HG03571 (cell line): ENCODE measurements at regions not wholly inside any gene's neighbourhood (a gene's known extent, or its start where the extent isn't known, plus 50 kb on each side); places are given as distances from the start of the nearest gene placed in this dataset.

ENCODE experiments used
- ATAC-seq: cut with Tn5 transposase; IDR thresholded peaks from one replicate; pipeline ENCODE4 v1.9.1; 2021; ENCODE audit not compliant: unreplicated experiment

DNA sequence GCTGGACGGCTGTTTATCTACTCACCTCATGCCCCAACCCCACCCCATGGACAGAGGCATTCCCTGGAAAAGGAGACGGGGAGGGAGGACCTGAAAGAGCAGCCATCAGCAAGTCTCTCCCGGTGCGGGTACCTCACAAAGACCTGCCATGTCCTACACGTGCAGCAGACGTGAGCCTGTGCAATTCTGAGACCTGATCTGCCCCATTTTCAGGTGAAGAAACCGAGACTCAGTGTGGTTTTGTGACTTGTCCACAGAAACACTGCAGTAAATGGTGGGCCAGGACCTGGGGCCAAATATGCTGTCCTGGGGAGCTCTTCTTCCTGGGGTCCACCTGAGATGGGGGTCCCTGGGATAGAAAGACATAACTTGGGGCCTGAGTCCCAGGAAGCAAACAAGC lies 137.0 kb upstream of the LINGO1 start:
- no peak for ATAC-seq

- ATAC-seq, result no peak
Observed at GRCh38 chr15:77768521-77769078, 135.9 kb upstream of the LINGO1 start.

GRCh38 chr15:77768107-77768506 lies 135.4 kb upstream of the LINGO1 start:
- ATAC-seq, result no peak

- ATAC-seq, result no peak
Observed at GRCh38 chr15:77764095-77764494, 131.4 kb upstream of the LINGO1 start.

DNA sequence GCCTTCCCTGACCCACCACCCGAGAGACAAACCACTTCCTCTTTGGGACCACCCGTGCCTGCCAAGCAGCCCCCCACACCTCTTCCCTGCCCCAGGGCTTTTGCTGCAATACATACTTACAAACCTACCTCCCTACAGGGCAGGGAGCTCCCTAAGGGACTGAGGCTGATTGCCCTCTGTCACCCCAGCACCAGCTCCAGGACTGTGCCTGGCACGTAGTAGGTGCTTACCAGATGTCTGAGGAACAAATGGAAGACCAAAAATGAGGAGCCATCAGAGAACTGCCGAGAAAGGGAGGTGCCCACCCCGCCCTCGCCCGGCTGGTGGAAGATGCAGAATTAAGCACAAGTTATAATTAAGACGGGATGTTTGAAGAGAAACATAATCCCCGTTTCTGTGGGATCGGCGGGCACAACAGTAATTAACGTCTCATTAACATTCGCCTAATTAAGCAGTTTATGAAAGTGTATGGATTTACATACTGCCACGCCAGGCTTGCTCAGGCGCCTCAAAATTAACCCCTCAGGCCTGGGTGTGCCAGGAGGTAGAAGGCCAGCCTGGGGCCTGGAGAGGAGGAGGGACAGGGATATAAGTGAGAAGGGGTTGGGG lies 130.1 kb upstream of the LINGO1 start:
- ATAC-seq, result no peak

GRCh38 chr15:77759896-77760592 lies 127.3 kb upstream of the LINGO1 start:
- ATAC-seq, result no peak

- ATAC-seq, result no peak
Observed at GRCh38 chr15:77753939-77754338, 121.2 kb upstream of the LINGO1 start.

DNA sequence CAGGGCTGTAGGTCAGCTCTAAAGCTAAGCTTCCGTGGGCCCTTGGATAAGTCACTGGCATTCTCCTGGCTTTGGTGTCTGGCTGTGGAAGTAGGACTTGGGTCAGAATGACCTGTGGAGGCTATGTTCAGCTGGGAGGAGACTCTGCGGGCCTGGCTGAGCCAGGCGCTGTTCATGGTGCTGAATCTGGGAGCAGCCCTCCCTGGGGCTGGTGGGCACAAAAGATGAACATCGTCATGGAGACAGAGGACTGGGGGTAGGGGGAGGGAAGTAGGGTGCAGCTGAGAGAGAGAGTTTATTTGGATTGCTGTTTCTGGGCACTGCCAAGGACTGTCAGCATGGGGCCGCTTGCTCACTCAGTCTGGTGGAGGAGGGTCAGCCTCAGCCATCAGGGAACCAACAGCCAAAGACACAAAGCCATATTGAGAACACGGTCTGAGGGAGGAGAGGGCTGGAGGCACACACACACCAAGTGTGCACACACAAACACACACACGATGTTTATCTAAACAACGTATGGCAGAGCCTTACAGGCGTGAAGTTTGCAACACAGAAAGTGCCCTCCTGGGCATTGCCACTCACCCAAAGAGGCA lies 120.7 kb upstream of the LINGO1 start:
- no peak for ATAC-seq

DNA sequence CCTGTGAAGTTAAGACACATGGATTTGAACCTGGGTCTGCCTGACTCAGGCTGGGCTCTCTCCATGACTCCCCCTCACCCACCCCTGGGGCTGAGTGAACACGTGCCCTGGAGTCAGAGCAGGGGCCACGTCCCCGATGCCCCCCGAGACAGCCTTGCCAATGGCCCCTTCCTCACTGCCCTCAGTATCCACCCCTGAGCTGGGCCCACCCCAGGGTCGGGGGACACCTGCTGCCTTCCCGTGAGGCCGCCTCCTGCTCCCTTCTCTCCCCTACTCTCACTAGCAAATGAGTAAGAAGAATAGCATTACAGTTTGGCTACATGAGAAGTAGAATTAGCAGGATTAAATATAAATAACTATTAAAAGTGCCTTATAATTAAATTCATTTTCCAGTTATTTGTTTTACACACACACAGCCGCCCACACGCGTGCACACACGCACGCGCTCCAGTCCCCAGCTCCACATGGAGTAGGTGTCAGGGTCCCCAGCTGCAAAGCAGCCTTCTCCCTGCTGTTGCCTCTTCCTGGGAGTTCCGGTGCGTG lies 117.4 kb upstream of the LINGO1 start:
- no peak for ATAC-seq

DNA sequence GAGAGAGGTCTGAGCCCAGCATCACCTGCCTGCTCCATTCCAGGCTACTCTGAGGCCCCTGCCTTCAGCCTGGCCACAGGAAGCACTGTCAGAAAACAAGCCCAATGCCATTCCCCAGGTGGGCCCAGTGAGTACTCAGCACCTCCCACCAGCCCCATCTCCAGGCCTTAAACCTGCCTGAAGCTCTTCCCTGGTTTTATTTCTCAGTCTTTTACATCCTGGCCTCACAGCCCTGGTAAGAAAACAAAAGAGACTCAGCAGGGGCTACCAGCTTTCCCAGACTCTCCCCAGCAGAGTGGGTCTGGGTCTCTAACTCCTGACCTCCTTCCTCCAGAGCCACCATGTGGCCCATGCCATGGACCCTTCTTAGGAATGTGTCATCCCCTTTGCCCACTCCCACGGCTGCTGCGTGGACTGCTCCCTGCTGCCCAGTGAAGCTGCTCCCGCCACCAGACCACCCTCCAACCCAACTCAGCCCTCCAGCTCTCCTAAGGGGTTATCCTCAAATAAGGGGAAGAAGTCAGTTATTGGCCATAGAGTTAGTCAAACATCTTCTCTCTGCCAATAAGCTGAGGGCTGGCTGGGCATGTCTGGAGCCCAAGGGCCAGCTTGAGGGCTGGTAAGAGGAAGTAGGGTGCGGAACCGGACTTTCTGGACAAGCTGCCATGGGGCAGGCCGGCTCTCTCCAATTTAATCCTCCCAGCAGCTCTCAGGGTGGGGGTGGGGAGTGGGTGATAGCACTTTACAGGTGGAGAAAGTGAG lies 116.7 kb upstream of the LINGO1 start:
- no peak for ATAC-seq

DNA sequence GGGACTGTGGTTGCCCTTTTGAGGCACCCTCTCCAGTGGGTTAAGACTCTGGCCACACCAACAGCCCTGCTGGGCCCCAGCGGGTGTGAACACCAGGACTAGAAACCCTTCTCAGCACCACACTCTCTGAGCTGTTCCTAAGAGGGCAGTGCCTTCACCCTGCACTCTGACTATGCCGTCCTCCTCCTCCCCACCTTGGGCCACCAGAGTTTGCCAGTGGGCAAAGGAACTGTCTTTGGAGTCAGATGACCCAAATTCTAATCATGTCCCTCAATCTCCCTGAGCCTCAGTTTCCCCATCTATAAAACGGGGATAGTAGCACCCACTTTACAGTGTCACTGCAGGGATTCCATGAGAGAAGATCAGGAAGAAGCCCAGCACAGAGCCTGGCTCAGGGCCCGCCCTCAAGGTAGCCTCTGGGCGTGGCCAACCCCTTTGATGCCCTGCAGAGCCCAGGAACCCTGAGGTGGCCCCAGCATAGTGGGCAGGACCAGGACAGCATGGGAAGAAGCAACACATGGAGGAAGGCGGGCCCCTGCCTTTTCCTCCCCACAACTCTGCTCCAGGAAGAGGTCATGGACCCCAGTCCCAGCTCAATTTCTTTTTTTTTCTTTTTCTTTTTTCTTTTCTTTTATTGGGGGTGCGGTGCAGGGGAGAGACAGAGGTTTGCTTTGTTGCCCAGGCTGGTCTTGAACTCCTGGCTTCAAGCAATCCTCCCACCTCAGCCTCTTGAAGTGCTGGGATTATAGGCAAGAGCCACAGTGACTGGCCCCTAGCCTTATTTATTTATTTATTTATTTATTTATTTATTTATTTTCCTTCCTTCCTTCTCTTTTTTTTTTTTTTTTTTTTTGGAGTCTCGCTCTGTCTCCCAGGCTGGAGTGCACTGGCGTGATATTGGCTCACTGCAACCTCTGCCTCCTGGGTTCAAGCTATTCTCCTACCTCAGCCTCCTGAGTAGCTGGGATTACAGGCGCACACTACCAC lies 115.7 kb upstream of the LINGO1 start:
- no peak for ATAC-seq

DNA sequence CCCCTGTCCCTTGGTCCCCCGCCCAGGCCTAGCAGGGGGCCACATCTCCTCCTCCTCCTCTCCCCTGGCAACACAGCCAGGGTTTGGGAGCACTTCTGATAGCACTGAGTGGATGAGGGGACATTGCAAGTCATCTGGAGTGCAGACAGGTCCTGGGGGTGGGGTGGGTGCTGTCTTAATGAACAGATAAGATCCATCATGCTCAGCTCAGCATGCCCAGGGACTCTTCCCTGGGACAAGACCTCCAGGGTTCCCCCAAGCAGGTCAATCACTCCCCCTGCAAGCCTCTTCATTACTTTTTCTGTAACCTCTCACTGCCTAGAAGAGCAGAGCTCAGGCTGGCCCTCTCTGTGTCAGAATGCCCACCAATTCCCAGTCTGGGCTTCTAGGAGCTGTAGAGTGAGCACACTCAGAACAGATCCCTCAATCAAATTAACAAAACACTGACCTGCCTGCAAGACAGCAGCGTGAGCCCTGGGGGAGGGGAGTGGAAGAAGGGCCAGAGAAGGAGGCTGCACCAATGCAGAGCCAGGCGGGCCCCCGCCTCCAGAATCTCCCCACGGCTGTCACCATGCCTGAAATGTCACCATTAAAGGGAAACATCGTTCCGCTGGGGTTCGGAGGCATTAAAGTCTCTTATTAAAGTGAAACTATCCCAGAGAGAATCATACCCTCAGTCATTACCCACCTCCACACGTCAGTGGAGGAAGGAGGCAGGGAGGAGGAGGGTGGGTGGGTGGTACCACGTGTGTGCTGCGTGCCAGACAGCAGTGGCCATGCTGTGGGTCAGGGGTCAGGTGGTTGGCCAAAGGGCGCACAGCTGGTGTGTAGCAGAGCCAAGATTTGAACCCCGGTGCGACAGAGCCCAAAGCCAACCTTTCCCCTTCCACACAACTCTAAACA lies 114.7 kb upstream of the LINGO1 start:
- ATAC-seq, result no peak

DNA sequence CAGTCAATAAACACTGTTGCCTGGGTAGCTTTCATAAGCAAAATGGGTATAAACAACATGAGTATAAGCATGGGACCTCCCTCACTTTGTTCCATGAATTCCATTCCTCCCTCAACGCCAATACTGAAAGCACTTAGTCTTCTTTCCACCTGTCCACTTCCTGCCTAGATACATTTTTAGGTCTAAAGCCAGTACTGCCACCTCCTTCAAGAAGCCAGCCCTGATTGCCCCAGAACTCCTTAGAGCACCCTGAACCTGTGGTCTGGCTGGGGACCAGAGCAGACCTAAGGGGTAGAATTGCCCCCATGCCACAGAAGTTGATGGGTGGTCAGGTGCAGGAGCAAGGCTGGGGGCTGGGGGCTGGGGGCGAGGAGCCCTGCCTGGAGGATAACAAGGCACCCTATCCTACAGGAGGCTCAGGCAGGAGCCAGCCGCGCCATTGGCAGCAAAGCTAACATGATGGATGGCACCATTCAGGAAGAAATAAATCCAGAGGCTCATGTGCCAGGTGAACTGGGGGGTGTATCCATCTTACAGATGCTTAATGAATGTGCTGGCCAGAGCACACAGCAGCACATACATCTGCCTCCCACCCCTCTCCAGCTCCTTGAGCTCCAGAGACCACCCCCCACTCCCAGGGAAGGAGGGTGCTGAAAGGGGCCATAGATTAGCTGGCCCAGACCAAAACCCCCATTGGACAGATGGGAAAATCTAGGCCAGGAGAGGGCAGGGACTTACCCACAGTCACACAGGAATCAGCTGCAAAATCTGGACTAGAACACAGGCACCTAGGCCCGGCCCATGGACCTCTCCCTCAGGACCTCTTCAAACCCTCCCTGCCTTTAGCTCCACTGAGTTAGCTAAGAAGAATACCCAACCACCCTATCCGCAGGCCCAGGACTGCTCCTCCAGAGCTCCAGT lies 113.8 kb upstream of the LINGO1 start:
- no peak for ATAC-seq

- ATAC-seq, result no peak
Observed at GRCh38 chr15:77744398-77744797, 111.7 kb upstream of the LINGO1 start.

- ATAC-seq, result no peak
Observed at GRCh38 chr15:77742570-77742969, 109.9 kb upstream of the LINGO1 start.

DNA sequence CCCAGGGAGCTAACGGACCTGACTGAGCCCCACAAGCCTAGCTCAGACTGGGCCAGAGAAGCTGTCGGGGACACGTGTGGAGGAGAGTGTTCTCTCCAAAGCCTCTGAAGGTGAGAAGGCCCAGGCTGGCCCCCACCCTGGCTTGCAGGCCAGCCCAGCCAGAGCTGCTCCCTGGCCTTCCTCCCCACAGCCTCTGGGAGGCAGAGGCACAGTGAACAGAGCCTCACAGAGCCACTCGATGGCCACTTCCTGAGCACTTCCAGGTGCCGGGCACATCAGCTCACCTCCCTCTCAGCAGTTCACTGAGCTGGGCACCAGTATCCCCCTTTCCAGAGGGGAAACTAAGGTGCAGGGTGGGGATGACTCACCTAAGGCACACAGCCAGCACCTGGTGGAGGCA lies 109.4 kb upstream of the LINGO1 start:
- ATAC-seq, result no peak

- no peak for ATAC-seq
Observed at GRCh38 chr15:77741106-77741505, 108.4 kb upstream of the LINGO1 start.
